HG03442 (cell line): ENCODE measurements at regions not wholly inside any gene's neighbourhood (a gene's known extent, or its start where the extent isn't known, plus 50 kb on each side); places are given as distances from the start of the nearest gene placed in this dataset.
"Not testable (repeated sequence)": the region's sequence is repeated elsewhere in the genome, so short reads cannot be mapped to it uniquely, and the experiment has no call there.

Source experiments
- ATAC-seq: cut with Tn5 transposase; IDR thresholded peaks from one replicate; pipeline ENCODE4 v1.9.1; 2021; ENCODE audit warnings: mild to moderate bottlenecking, moderate library complexity; ENCODE audit not compliant: unreplicated experiment

DNA sequence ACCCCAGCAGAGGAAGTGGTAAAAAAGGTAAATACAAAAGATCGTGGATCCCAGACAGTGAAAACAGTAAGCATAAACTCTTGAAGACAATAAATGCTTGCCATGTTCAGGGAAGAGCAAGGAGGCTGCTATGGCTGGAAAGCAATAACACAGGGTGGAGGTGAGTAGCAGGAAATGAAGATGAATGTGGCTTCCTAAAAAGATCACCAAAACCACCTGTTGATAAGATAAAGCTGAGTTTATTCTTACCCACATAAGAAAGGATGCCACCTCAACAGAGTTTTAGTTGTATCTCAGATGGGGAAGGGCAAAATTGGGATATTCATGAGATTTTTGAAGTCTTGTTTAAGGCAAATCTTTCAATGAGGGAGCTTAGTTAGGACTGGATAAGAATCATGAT, 273.3 kb downstream of the MSX2 start:
- ATAC-seq, result no peak

DNA sequence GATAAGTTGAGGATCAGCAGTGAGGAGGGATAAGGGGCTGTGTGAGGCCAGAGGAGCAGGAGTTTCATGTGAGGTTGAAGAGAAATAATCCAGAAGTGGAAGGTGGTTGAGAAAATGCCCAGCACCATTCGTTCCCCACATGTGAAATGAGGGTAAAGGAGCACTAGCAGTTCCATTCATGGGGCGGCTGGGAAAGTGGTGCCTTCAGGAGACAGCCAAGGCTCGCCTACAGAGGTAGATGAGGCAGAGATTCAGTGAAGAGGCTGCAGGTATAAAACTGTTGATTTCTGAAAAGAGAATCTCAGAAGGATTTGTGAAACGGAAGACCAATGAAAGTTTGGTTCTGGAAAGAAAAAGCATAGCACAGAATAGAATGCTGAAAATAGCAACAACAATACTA, 272.6 kb downstream of the MSX2 start:
- no peak for ATAC-seq

GRCh38 chr5:174995827-174996226, 271.4 kb downstream of the MSX2 start:
- no peak for ATAC-seq

- ATAC-seq, result no peak
Observed at GRCh38 chr5:174991847-174992246, 267.5 kb downstream of the MSX2 start.

DNA sequence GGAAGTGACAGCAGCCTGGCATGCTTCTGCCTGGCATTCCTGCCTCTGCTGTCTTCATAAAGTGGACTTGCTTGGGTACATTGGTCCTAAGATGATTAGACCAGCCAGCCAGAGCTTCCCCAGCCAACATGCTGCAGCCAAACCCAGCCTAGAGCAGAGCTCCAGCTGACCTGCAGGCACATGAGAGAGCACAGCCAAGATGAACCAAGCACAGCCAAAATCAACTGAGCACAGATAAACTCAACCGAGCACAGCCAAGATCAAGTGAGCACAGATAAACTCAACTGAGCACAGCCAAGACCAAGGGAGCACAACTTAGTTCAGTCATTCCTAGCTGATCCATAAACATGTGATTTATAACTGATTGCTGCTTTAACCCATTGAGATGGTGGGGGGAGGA, 266.5 kb downstream of the MSX2 start:
- ATAC-seq, result no peak

DNA sequence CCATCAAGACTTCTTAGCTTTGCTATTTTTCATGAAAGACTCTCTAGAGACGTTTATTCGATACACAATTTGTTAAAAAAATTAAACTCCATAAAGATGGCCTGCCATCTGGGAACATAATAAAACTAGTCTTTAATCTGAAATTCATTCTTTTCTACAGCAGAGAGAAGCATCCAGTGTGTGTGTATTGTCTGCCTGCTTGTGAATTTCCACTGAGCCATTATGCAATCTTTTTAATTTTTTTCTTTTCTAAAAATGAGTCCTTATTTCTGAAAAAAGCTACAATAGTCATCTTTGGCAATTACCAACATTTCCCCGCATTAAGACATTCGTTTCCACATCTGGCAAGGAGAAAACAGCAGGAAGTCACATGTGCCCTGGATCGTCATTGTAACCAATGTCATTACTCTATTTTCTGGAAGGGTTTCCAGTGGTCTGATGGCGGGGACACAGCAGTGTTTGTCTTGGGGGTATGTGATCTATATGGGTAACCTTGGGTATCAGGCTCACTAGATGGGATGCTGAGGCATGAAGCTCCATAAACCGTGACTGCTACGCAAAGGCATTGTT, 263.1 kb downstream of the MSX2 start:
- ATAC-seq, result no peak

- ATAC-seq, result no peak
Observed at GRCh38 chr5:174984863-174985262, 260.5 kb downstream of the MSX2 start.

GRCh38 chr5:174982485-174982884, 258.1 kb downstream of the MSX2 start:
- no peak for ATAC-seq

DNA sequence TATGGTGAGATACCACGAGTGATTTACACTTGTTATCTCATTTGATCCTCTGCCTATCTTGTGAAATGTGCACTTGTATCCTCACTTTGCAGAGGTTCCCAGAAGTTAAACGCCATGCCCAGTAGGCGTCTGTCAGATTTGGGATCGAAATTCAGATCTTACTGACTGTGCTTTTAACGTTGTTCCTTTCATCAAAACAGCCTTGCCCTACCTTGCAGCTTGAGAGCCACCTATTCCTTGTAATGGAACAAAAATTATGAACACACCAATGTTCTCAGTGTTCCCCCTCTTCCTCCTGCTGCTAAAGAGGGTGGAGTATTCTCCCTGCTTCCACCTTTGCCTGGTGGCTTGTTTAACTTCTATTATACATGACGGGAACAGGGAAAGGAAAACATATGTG, 257.0 kb downstream of the MSX2 start:
- no peak for ATAC-seq

GRCh38 chr5:174980952-174981351, 256.6 kb downstream of the MSX2 start:
- ATAC-seq, result no peak

DNA sequence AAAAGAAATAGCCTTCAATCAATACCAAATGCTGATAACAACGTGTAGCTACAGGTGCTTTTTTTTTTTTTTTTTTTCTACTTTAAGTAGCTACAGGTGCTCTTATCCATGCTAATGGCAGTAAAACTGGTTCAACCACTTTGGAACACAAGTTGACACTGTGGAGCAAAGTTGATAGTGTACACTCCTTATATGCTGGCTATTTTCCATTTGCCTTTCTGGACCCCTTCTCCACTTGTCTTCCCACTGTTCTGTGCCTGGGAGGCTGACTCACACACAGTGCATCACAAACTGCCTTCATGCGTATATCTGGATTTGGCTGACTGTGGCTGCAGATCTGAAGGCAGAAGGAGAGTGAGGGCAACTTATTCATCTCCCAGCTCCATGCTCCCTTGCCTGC, 247.9 kb downstream of the MSX2 start:
- ATAC-seq, result no peak

- ATAC-seq, result no peak
Observed at GRCh38 chr5:174971210-174971609, 246.8 kb downstream of the MSX2 start.

- ATAC-seq, result no peak
Observed at GRCh38 chr5:174970502-174970901, 246.1 kb downstream of the MSX2 start.

DNA sequence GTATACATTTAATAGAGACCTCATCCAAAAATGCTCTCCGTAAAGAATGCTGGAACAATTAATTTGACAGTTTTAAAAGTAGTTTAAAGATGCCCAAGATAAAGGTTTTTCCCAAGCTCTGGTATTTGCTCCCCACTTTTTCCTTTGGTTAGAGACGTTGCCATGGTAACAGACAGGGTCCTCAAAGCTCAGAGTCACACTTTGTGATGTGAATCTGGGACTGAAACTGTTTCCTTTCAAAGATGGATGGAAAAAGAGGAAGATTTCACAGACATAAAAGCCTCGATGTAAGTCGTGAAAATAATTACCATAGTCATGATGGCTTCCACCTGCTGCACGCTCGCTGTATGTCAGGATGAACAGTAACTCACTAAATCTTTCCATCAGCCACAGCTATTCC, 229.5 kb downstream of the MSX2 start:
- no peak for ATAC-seq

DNA sequence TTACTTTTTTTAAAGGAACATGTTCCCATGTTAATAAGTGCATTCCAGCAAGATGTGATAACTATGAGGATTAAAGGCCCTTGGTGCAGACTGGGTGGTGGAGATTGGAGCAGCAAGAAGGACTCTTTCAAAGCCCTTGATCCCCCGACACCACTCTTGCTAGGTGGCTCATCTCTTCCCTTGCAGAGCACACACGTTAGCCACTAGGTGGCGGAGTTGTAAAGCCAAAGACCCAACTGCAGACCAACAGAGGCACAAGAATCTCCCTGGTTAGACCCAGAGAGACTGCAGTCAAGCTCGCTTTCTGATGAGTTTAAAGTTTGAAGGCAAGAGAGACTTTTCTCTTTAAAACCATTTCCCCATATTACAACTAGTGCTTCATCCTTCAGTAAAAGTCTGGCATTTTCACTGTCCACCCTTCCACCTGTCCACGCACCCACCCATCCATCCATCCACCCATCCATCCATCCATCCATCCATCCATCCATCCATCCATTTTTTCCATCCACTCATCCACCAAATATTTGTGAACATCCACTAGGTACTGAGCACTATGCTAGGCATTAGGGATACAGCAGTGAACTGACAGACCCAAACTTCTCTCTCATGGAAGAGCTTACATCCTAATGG, 226.9 kb downstream of the MSX2 start:
- ATAC-seq, result peak; percentile 74

DNA sequence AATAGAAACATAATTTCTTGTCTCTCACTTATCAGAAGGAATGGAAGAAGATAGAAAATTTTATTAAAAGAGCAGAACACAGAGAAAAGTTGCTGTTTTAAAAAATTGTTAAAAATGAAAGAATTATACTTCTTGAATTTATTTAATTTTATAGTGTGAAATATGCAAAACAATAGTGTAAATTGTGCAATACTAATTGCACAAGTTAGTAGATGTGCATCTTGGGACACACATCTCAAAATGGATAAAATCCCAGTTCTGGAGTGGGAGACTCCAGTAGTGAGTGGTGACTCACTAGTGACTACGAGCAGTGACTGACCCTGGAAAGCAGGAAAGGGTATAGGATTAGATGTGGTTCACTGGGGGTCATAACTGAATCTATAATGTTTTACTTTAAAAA, 223.2 kb downstream of the MSX2 start:
- no peak for ATAC-seq

DNA sequence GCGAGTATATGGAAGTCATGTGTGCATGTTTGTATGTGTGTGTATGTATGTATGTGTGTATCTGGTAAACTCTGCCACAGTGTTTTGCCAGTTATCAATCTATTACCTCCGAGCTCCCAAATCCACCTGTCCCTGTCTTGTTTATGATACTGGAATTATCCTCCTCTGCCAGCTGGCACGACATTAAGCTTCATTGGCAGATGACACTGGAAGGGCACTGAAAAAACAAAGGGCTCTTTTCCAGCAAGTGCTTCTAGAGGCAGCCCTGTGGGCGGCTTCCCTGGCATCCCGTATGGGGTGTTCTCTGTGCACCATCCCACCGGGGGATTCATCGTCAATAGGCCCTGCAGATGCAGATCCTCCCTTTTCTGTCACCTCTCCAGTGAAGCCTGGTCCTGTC, 221.5 kb downstream of the MSX2 start:
- ATAC-seq, result no peak

- ATAC-seq, result no peak
Observed at GRCh38 chr5:174943785-174944184, 219.4 kb downstream of the MSX2 start.

GRCh38 chr5:174943002-174943401, 218.6 kb downstream of the MSX2 start:
- not testable (repeated sequence) for ATAC-seq

DNA sequence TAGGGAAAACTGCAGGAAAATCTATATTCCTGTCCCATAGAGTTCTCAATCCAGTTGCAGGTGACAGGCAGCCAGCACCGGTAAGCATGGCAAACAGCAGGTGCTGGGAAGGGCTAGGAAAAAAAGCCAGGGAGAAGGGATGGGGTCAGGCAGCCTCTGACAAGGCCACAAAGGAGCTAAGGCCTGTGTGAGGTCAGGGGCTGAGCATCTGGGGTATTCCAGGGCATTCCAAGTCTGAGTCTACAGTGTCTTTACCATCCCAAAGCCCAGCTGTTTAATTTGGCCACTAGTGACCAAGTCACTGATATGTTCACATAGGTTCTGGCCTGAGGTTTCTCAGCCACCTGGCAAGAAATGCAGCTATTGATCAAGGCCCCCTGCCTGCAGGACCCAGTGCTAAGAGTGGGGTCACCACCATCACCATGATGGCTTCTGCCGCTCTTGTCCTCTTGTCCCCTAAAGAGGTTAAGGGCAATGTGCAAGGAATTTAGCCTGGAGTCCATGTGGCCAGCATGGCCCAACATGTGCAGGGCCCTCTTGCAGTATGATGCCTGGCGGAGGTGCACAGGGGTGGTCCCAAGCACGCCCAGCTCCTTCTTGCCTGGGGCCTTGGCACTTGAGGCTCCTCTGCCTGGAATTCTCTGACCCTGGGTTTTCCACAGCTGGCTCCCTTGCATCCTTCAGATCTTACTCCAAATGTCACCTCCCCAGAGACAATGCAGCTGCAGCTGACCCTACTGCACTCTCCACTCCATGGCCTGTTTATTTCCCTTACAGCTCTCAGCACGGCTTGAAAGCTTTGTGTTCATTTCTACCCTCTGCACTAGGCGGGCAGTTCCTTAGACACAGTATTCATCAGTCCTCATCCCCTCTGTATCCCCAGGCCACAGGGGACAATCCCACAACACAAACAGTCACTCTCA, 213.1 kb downstream of the MSX2 start:
- no peak for ATAC-seq

- ATAC-seq, result no peak
Observed at GRCh38 chr5:174935854-174936474, 211.6 kb downstream of the MSX2 start.

DNA sequence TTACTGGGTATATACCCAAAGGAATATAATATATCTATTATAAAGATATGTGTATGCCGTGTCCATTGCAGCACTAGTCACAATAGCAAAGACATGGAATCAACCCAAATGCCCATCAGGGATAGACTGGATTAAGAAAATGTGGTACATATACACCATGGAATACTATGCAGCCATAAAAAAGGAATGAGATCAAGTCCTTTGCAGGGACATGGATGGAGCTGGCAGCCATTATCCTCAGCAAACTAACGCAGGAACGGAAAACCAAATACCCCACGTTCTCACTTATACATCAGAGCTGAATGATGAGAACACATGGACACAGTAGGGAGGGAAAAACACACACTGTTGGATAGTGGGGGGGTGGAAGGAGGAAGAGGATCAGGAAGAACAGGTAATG, 206.7 kb downstream of the MSX2 start:
- not testable (repeated sequence) for ATAC-seq
